PC-3 (cell line): ENCODE measurements at regions not wholly inside any gene's neighbourhood (a gene's known extent, or its start where the extent isn't known, plus 50 kb on each side); places are given as distances from the start of the nearest gene placed in this dataset.

Experiments used
- EZH2phosphoT487 ChIP-seq: fragments of 300-600 bp; sonication (generic); IDR thresholded peaks from 2 replicates; pipeline ENCODE4 v1.6.1; 2018; ENCODE audit warnings: mild to moderate bottlenecking, antibody characterized with exemption, low read length, borderline replicate concordance
- TF ChIP-seq, protein P1 (sequence below): fragments of 300-600 bp; sonication (generic); conservative IDR thresholded peaks from 2 replicates; pipeline ENCODE4 v1.5.1; 2017; ENCODE audit warnings: antibody characterized with exemption, low read depth, mild to moderate bottlenecking, low read length

- TF ChIP-seq, protein P1, sequence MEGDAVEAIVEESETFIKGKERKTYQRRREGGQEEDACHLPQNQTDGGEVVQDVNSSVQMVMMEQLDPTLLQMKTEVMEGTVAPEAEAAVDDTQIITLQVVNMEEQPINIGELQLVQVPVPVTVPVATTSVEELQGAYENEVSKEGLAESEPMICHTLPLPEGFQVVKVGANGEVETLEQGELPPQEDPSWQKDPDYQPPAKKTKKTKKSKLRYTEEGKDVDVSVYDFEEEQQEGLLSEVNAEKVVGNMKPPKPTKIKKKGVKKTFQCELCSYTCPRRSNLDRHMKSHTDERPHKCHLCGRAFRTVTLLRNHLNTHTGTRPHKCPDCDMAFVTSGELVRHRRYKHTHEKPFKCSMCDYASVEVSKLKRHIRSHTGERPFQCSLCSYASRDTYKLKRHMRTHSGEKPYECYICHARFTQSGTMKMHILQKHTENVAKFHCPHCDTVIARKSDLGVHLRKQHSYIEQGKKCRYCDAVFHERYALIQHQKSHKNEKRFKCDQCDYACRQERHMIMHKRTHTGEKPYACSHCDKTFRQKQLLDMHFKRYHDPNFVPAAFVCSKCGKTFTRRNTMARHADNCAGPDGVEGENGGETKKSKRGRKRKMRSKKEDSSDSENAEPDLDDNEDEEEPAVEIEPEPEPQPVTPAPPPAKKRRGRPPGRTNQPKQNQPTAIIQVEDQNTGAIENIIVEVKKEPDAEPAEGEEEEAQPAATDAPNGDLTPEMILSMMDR, result no peak
- no peak for TF ChIP-seq EZH2phosphoT487
Measured at GRCh38 chr2:60339286-60339685, 214.2 kb downstream of the BCL11A start.
